DOHH2 (cell line): ENCODE measurements at regions not wholly inside any gene's neighbourhood (a gene's known extent, or its start where the extent isn't known, plus 50 kb on each side); places are given as distances from the start of the nearest gene placed in this dataset.
"Not testable (repeated sequence)": the region's sequence is repeated elsewhere in the genome, so short reads cannot be mapped to it uniquely, and the experiment has no call there.

ENCODE experiments used
- H3F3A ChIP-seq: fragments of 200-600 bp; sonication (generic), shearing (Covaris generic); 2 replicates; pipeline ENCODE4 v1.6.0; 2016; ENCODE audit warnings: antibody characterized with exemption, mild to moderate bottlenecking; ENCODE audit not compliant: control insufficient read depth, insufficient read depth
- H3K27ac ChIP-seq: fragments of 200-600 bp; sonication (generic); 2 replicates; pipeline ENCODE4 v1.5.1; 2014; ENCODE audit warnings: low read depth, mild to moderate bottlenecking, low read length, moderate library complexity
- H3K27me3 ChIP-seq: fragments of 200-600 bp; sonication (generic); 2 replicates; pipeline ENCODE4 v1.6.1; 2014; ENCODE audit warnings: mild to moderate bottlenecking, low read length, mixed read lengths; ENCODE audit not compliant: control insufficient read depth
- H3K36me3 ChIP-seq: fragments of 200-600 bp; sonication (generic); 2 replicates; pipeline ENCODE4 v1.6.1; 2014; ENCODE audit warnings: mild to moderate bottlenecking, low read length, moderate library complexity, mixed read lengths; ENCODE audit not compliant: control insufficient read depth
- H3K4me1 ChIP-seq: fragments of 200-600 bp; sonication (generic); 2 replicates; pipeline ENCODE4 v1.6.1; 2014; ENCODE audit warnings: mild to moderate bottlenecking, low read length, mixed read lengths; ENCODE audit not compliant: control insufficient read depth
- H3K4me2 ChIP-seq: fragments of 200-600 bp; sonication (generic); 2 replicates; pipeline ENCODE4 v1.6.0; 2014; ENCODE audit warnings: mild to moderate bottlenecking, low read length, moderate library complexity
- H3K4me3 ChIP-seq: fragments of 200-600 bp; sonication (generic); 2 replicates; pipeline ENCODE4 v1.5.1; 2014; ENCODE audit warnings: mild to moderate bottlenecking, low read length, mixed read lengths
- H3K79me2 ChIP-seq: fragments of 200-600 bp; sonication (generic); 2 replicates; pipeline ENCODE4 v1.6.1; 2014; ENCODE audit warnings: mild to moderate bottlenecking, low read length, mixed read lengths; ENCODE audit not compliant: control insufficient read depth
- H3K9me2 ChIP-seq: fragments of 200-600 bp; sonication (generic); replicated peaks from 2 replicates; pipeline ENCODE4 v1.6.1; 2014; ENCODE audit warnings: mild to moderate bottlenecking, low read length, mixed read lengths; ENCODE audit not compliant: control insufficient read depth
- H3K9me3 ChIP-seq: fragments of 200-600 bp; sonication (generic); 2 replicates; pipeline ENCODE4 v1.6.1; 2014; ENCODE audit warnings: antibody characterized with exemption, low read length, mixed read lengths; ENCODE audit not compliant: control insufficient read depth, insufficient read depth
- H4K20me1 ChIP-seq: fragments of 200-600 bp; sonication (generic); 2 replicates; pipeline ENCODE4 v1.6.0; 2014; ENCODE audit warnings: low read depth, mild to moderate bottlenecking, antibody characterized with exemption, low read length, moderate library complexity; ENCODE audit not compliant: control insufficient read depth, insufficient read depth
- CTCF ChIP-seq: fragments of 200-600 bp; sonication (generic); IDR thresholded peaks from one replicate; pipeline ENCODE4 v1.5.1; 2014; ENCODE audit warnings: antibody characterized with exemption, mild to moderate bottlenecking, low read depth, low read length; ENCODE audit not compliant: poor library complexity, severe bottlenecking
- EZH2phosphoT487 ChIP-seq: fragments of 200-600 bp; sonication (generic); IDR thresholded peaks from 2 replicates; pipeline ENCODE4 v1.6.1; 2017; ENCODE audit warnings: borderline replicate concordance, mild to moderate bottlenecking, antibody characterized with exemption, low read length, moderate library complexity, mixed read lengths

GRCh38 chr4:128682942-128683666 lies 126.4 kb upstream of the JADE1 start:
- Histone ChIP-seq H3K9me3 (no peaks in the 10 kb centered on the region), H3K36me3 (no peaks in the 10 kb centered on the region), H3K4me1 (peaks cover 21% of the 10 kb centered on the region), H3K9me2 (no peaks in the 10 kb centered on the region), H3K4me3 (no peak overlapping the region), H3K27me3 (no peaks in the 10 kb centered on the region), H4K20me1 (no peaks in the 10 kb centered on the region), H3F3A (peaks cover 4% of the 10 kb centered on the region; the same call in 1 of the 2 replicates), H3K79me2 (no peaks in the 10 kb centered on the region), H3K4me2 (peak overlapping the region; percentile 40), H3K27ac (no peak overlapping the region)
- no peak for TF ChIP-seq CTCF
- no peak for TF ChIP-seq EZH2phosphoT487

GRCh38 chr4:128676095-128676494 lies 133.4 kb upstream of the JADE1 start:
- no peaks in the 10 kb centered on the region for H3K79me2 ChIP-seq
- no peaks in the 10 kb centered on the region for H3K9me2 ChIP-seq
- TF ChIP-seq EZH2phosphoT487 (no peak), CTCF (no peak)
- H3K27ac ChIP-seq: peak overlapping the region; percentile 70
- no peaks in the 10 kb centered on the region for H3K27me3 ChIP-seq
- H3K4me2 ChIP-seq: peak overlapping the region; percentile 40
- peaks cover 9% of the 10 kb centered on the region for H3F3A ChIP-seq
- no peaks in the 10 kb centered on the region for H3K9me3 ChIP-seq
- no peak overlapping the region for H3K4me3 ChIP-seq
- H4K20me1 ChIP-seq: no peaks in the 10 kb centered on the region
- no peaks in the 10 kb centered on the region for H3K36me3 ChIP-seq
- H3K4me1 ChIP-seq: peaks cover 44% of the 10 kb centered on the region

- peak overlapping the region; percentile 52 for H3K4me2 ChIP-seq
- H4K20me1 ChIP-seq: no peaks in the 10 kb centered on the region
- no peaks in the 10 kb centered on the region for H3K79me2 ChIP-seq
- TF ChIP-seq CTCF: no peak
- TF ChIP-seq EZH2phosphoT487: no peak
- H3K27me3 ChIP-seq: no peaks in the 10 kb centered on the region
- H3K36me3 ChIP-seq: no peaks in the 10 kb centered on the region
- H3K4me1 ChIP-seq: peaks cover 44% of the 10 kb centered on the region
- H3K9me3 ChIP-seq: no peaks in the 10 kb centered on the region
- H3K9me2 ChIP-seq: no peaks in the 10 kb centered on the region
- H3F3A ChIP-seq: peaks cover 9% of the 10 kb centered on the region
- H3K4me3 ChIP-seq: peak overlapping the region; percentile 6
- peak overlapping the region; percentile 70 for H3K27ac ChIP-seq
Measured at GRCh38 chr4:128675083-128675482, 134.4 kb upstream of the JADE1 start.

- not testable (repeated sequence) for H3K4me3 ChIP-seq, H3K79me2 ChIP-seq, H3K36me3 ChIP-seq, H3K4me2 ChIP-seq, H3K27ac ChIP-seq, H3K9me3 ChIP-seq, H3K27me3 ChIP-seq, H3K9me2 ChIP-seq, H4K20me1 ChIP-seq, H3F3A ChIP-seq
- peaks cover 42% of the 10 kb centered on the region for H3K4me1 ChIP-seq
Measured at GRCh38 chr4:128673159-128673558, 136.3 kb upstream of the JADE1 start.

GRCh38 chr4:128672596-128672995 lies 136.9 kb upstream of the JADE1 start:
- H3K36me3 ChIP-seq, H3K4me2 ChIP-seq, H3K4me3 ChIP-seq, H3K9me2 ChIP-seq, H4K20me1 ChIP-seq, H3K27me3 ChIP-seq, H3K9me3 ChIP-seq, H3K79me2 ChIP-seq, H3F3A ChIP-seq, H3K27ac ChIP-seq: not testable (repeated sequence)
- H3K4me1 ChIP-seq: peaks cover 37% of the 10 kb centered on the region
